ENCODE measurements at regions not wholly inside any gene's neighbourhood (a gene's known extent, or its start where the extent isn't known, plus 50 kb on each side); places are given as distances from the start of the nearest gene placed in this dataset.

DNA sequence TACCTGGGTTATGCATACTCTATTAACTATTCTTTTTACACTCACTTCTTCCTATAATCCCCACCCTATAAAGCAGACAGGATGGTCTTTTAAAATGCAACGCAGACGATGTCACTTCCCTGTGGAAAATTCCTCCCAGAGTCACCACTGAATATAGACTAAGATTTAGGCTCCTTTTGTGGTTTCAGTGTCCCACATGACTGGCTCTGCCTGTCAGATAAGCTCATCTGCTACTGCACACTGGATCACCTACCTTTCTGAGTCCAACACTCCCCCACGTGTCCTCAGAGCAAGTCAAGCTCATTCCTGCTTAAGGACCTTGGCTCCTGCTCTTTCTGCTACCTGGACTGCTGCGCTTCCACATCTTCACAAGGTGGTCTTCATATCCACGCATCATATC is 73.0 kb upstream of the SIPA1L2 start:
- no peak overlapping the region for H3K4me3 ChIP-seq (ENCODE audit: extremely low read depth in 1 of 4, insufficient read depth in 2 of 4, low read depth in 3 of 4, low read length in 4 of 4)
- no peak overlapping the region for H4K5ac ChIP-seq (ENCODE audit: insufficient read length, low read depth, low read length)
- H3K9me3 ChIP-seq (ENCODE audit: insufficient read depth in 2 of 2, low read depth in 1 of 2, low read length in 1 of 2), result no peaks in the 10 kb centered on the region
- H2BK20ac ChIP-seq (ENCODE audit: low read length), result no peak overlapping the region
- no peak overlapping the region for H3K23ac ChIP-seq (ENCODE audit: insufficient read length)
- ChIA-PET POLR2A (ENCODE audit: partially characterized antibody) (no interaction called here), CTCF (ENCODE audit: partially characterized antibody) (interaction anchor here (1.2 kb wide), 1 partner anchor 9 kb away, joined by 4 read pairs; no protein-coding TSS in a partner anchor)
- H2BK15ac ChIP-seq (ENCODE audit: low read length), result no peak overlapping the region
- no peak overlapping the region for H3K18ac ChIP-seq (ENCODE audit: extremely low read depth, low read length)
- peak overlapping the region; percentile 37; the same call in 1 of the 2 replicates for H2AFZ ChIP-seq (ENCODE audit: low read length)
- no peak overlapping the region for H3K9ac ChIP-seq (replicated peaks in 1 of 4; ENCODE audit: extremely low read depth in 1 of 4, low read depth in 3 of 4, low read length in 3 of 4)
- H3K4me2 ChIP-seq (ENCODE audit: insufficient read depth in 1 of 2, low read depth in 2 of 2, low read length in 2 of 2), result no peak overlapping the region
- H3K4me1 ChIP-seq (replicated peaks in 1 of 4; ENCODE audit: control insufficient read depth in 3 of 4, insufficient read depth in 4 of 4, low read length in 3 of 4), result no peaks in the 10 kb centered on the region; a peak in 1 of 7 replicates
- no peak for FAIRE-seq
- no peak for DNase-seq (ENCODE audit: low read depth in 1 of 2, low spot score in 2 of 2)
- H3K27me3 ChIP-seq (replicated peaks in 1 of 4; ENCODE audit: control insufficient read depth in 3 of 4, extremely low read depth in 1 of 4, insufficient read depth in 3 of 4, low read length in 3 of 4), result no peaks in the 10 kb centered on the region
- H3K56ac ChIP-seq (replicated peaks; ENCODE audit: insufficient read length, low read depth, low read length), result no peak overlapping the region
- no peak overlapping the region for H4K8ac ChIP-seq (ENCODE audit: extremely low read depth, insufficient read depth, low read length)
- TF ChIP-seq FOSL1 (IDR thresholded peaks at IDR 0.05; ENCODE audit: insufficient read depth, low read depth, low read length) (no peak), ASH2L (IDR thresholded peaks at IDR 0.05; ENCODE audit: low read length) (no peak), YY1 (IDR thresholded peaks at IDR 0.05; ENCODE audit: low read depth, low read length) (no peak), NRF1 (IDR thresholded peaks at IDR 0.05; ENCODE audit: low read depth, low read length) (no peak), SP4 (IDR thresholded peaks at IDR 0.05; ENCODE audit: low read length) (no peak)
- H3K36me3 ChIP-seq (ENCODE audit: control insufficient read depth in 2 of 4, insufficient read depth in 4 of 4, low read length in 3 of 4), result no peaks in the 10 kb centered on the region
- H2BK12ac ChIP-seq (ENCODE audit: low read depth, low read length), result no peak overlapping the region
- no peak overlapping the region for H2BK5ac ChIP-seq (ENCODE audit: low read depth, low read length)
- WGBS, 2 experiments (ENCODE audit: extremely low coverage in 1 of 2, insufficient coverage in 1 of 2, insufficient read length in 1 of 2, insufficient replicate concordance in 2 of 2, low coverage in 1 of 2, low lambda C conversion rate in 2 of 2, missing lambda C conversion rate in 1 of 2), result 95% methylated on average over 5 of the region's 5 CpGs; no CpG with 5 or more reads in 1 of the 2 experiments
- H3K79me2 ChIP-seq (ENCODE audit: control insufficient read depth in 1 of 2, insufficient read depth in 2 of 2, low read length in 2 of 2), result no peaks in the 10 kb centered on the region
- H3K14ac ChIP-seq (ENCODE audit: insufficient read length), result no peak overlapping the region
- H3K23me2 ChIP-seq (ENCODE audit: low read depth, low read length), result no peaks in the 10 kb centered on the region
- no peak overlapping the region for H4K91ac ChIP-seq (replicated peaks; ENCODE audit: insufficient read length, low read length)
- no peak overlapping the region for H3K4ac ChIP-seq (replicated peaks; ENCODE audit: insufficient read length, low read depth, low read length)
- H2AK5ac ChIP-seq (ENCODE audit: low read depth, low read length), result no peak overlapping the region
- H4K20me1 ChIP-seq (replicated peaks in 1 of 2; ENCODE audit: control insufficient read depth in 1 of 2, insufficient read depth in 2 of 2, low read length in 2 of 2), result no peaks in the 10 kb centered on the region
- H3K79me1 ChIP-seq (ENCODE audit: low read depth, low read length), result no peaks in the 10 kb centered on the region
- H3K27ac ChIP-seq (ENCODE audit: low read depth, low read length), result no peak overlapping the region
- H2BK120ac ChIP-seq (replicated peaks; ENCODE audit: low read depth, low read length), result no peak overlapping the region

Data from H1 (cell line).